Umbilical cord (tissue), 1 donor: ENCODE measurements at regions not wholly inside any gene's neighbourhood (a gene's known extent, or its start where the extent isn't known, plus 50 kb on each side); places are given as distances from the start of the nearest gene placed in this dataset.

Source experiments
- DNase-seq: peaks from one replicate; pipeline ENCODE4 v3.0.0-alpha.2; 2015; ENCODE audit warnings: low spot score

DNA sequence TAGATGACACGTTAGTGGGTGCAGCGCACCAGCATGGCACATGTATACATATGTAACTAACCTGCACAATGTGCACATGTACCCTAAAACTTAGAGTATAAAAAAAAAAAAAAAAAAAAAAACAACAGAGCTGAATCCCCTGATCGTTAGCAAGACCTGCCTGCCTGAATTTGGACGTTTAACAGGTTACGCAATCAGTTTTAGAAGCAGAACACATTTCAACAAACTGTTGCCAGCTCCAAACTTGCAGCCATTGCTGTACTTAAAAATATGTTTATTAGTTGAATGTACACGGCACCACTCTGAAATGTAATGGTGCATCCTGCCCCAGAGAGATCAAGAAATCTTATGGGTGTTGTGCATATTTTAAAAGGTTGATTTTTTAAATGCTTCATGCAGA, 680.0 kb downstream of the TLE4 start:
- DNase-seq, result no peak

DNA sequence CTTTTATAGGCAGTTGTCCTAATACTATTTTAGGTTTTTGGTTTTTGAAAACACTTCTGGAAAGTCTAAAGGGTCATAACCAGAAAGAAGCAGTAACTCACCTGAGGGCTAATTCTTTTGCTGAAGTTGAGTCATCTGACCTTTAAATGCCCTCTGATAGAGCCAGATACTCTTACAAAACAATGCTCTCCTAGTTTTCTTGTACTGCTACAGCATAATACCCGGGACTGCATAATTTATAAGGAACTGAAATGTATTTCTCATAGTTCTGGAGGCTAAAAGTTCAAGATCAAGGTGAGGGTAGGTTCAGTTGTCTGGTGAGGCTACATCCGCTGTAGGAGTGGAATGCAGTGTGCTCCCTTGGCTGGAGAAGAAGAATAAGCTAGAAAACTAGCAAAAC, 670.3 kb downstream of the TLE4 start:
- DNase-seq, result peak; percentile 11

DNA sequence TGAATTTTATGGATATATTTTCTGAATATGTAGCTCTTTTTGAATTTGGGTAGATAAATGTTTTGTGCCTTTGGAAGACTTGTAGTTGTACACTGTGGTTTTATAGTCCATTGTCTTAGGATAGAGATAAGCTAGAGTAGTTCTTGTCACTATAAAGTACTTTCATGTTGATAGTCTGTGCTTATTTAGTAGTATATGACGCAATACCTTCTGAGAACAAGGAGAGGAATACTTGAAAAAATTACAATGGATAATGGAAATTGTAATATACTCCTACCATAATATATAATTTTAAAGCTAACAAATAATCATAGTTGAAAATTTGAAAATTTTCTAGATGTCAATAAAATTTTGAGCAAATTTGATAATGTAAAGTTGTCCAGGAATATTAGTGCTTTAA, 664.0 kb downstream of the TLE4 start:
- DNase-seq, result no peak

DNA sequence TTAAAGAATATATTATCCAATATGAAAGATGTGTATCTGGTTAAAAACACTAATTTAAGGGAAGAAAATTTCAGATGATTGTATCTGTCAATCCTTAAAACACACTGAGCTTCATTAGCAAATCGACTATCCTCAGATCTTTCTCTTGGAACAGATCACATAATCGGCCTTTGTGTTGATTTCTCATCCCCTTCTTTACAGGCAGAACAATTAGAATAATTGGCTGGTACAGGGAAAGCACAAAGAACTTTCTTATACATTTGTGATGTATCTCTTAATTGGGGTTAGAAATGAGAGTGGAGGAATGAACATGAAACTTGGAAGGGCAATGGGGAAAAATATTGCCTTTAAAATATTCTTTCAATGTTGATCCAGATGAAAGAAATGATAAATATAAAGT, 662.1 kb downstream of the TLE4 start:
- DNase-seq, result no peak

DNA sequence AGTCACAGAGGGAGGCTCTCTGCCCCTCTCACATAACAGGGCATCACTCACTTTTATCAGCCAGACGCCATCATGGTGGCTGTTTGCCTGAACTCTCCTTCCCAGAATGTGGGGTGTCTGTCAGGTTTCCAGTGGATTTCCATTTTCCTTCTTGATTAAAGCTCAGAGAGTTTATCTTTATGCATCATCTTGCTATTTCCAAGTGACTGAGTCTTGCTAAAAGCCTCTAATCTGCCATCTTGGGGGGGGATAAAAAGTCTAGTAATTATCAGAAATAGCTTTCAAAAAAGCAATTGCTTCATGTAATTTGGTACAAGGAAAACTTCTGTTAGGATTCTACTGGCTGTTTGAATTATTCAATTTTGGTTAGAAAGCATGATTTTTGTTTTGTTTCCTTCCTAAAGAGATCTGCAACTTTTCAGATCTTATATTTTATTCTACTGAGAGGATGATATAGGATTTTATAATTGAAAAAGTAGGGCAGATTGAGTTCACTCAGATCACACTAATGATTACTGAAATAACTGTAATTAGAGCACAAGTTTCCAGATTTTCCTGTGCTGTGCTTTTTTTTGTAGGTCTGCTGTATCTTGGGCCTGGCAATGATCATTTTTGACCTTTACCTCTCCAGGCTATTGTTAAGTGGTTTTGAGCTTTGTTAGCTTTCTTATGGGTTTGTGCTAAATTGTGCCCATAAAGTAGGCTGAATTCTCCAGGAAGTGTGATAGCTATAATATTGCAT, 661.5 kb downstream of the TLE4 start:
- DNase-seq, result no peak

DNA sequence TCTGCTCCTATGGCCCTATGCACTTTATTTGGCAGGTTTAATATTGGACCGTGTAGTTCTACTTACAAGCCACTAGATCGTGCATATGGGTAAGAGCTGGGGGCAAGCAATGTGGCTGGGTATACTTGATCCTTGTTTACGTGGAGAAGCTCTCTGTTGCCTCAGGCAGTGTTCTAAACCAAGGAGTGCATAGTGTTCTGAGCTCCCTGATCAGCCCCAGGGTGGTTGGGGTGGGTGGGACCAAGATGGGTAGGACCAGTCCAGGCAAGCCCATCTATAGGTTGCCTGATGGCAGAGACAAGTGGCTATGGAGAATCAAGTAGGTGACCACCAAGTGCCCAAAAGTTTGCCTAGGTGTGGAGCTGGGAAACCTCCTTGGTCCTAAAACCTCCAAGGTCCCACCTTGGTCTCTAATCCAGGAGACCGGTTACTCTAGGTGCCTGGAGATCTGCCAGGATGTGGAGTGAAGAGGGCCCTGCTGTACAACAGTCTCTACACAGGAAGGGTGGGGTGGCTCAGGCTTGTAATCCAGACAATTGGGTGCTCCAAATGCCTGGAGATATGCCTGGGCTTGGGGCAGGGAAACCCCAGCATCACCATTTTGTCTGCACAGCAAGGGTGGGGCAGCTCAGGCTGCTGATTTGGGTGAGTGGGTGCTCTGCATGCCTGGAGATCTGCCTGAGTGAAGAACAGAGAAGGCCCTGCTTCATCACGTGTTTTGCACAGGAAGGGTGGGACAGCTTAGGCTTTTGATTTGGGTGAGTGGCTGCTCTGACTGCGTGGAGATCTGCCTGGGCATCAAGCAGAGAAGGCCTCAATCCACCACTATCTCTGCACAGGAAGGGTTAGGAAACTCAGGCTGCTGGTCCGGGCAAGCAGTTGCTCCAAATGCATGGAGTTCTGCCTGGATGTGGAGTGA, 659.8 kb downstream of the TLE4 start:
- DNase-seq, result no peak

DNA sequence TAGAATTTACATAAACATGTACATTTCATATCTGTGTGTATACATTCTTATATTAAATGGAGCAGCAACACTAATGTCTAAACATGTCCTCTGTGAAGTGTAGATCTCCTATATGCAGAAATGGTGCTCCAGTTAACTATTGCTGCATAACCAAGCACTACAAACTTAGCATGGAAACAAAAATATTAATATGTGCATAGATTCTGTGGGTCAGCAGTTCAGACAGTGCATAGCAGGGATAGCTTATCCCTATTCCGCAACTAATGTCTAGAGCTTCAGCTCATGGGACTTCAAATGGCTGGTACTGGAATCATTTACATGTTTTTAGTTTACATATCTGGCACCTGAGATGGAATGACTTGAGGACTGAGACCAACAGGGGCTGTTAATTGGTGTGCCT, 652.1 kb downstream of the TLE4 start:
- DNase-seq, result no peak

DNA sequence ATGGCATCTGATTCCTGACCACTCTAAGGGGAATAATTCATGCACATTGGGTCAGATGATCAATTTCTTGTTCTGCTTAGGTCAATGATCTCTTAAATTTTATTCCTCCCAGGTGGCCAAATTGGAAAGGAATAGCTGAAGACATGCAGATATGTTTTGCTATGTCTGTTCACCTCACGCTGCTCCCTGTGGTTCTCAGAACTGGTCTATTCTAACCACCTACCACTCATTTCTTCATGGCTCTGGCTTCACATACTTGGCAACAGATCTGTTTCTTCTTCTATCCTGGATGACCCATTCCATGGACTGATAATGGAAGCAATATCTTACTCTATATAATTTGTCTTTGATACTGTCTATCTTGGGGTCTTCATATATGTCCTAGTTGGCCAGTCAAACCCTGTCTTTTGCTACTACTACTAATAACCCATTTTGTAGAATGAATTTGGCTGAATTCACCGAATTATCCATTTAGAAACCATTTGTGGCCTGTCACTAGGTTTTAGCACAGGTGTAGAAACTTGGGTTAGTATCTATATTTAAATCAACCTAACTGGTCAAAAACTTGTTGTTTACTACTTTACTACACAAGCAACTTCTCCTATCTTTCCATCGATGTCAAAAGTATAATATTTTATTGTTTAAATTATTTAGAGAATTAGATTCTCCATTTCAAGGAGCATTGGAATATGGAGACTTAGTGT, 650.9 kb downstream of the TLE4 start:
- DNase-seq, result no peak

DNA sequence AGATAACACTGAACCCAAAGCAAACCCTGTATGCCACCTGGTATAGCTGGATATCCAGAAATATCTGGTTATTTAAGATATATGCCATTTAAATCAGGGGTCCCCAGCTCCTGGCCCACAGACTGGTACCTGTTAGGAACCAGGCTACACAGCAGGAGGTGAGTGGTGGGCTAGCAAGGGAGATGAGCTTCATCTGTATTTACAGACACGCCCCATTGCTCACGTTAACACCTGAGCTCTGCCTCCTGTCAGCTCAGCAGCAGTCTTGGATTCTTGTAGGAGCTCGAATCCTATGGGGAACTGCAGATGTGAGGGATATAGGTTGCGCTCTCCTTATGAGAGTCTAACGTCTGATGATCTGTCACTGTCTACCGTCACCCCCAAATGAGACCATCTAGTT, 646.6 kb downstream of the TLE4 start:
- DNase-seq, result no peak

DNA sequence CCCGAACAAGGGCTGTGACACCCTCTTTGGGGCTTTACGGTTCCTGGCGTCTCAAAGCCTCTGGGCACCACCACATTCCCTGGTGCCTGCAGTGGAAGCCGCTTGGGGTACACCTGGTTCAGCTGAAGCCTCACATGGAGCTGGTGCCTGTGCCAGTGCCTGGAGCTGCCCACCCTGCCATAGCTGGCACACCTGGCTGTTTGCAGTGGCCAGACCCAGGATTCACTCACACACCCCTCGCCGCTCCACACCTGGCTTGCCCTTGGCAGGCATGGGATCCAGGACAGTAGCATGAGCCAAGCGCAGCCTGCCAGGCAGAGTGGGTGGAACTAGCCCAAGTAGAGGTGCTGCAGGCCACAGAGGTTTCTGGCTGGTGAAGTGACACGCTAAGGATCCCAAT, 641.8 kb downstream of the TLE4 start:
- DNase-seq, result no peak

DNA sequence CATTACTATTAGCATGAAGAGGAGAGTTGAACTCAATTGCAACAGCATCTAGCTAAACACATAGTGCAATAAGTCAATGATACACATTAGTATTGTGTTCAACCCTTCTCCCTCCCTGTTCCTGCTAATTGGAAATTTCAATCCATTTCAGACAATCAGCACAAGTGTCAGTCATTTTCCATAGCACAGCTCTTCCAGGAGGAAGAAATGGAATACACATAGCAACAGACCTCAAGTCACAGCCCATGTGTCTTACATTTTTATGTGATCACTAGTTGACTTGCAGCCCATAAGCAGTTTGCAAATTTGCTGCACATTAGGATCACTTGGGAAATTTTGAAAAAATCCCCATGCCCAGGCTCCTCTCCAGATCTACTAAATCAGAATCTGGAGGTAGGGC, 636.9 kb downstream of the TLE4 start:
- DNase-seq, result no peak

DNA sequence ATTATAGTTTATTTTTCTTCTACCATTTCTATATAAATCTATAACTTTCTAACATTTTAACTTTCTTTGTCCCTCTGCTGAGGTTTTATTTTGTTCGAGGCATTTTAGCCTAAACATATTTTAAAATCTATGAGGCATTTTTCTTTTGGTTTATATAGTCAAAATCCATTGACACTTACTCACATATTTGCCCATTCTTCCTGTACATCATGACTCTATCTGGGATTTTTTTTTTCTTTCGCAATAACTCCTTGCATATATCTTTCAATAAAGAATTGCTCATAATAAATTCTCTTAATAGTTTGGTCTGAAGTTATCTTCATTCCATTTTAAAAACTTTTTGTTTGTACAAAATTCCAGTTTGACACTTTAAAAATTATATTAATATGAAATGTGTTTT, 632.3 kb downstream of the TLE4 start:
- DNase-seq, result no peak

DNA sequence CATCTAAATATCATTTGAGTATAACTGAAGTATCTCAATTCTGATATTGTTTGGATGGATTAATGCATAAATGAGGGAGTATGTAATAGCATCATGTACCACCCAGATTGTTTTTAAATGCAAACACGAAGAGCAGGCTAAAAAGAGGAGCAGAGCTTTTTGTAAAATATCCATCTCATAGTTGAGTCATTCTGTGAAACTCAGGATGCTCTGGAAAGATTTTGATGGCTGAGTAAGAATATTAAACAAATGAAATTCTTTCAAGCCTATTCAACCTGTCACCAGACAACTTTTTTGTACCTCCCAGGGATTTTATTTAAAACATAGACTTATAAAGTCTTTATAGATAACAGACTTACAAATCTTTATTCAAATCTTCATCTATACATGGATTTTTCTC, 625.9 kb downstream of the TLE4 start:
- no peak for DNase-seq

DNA sequence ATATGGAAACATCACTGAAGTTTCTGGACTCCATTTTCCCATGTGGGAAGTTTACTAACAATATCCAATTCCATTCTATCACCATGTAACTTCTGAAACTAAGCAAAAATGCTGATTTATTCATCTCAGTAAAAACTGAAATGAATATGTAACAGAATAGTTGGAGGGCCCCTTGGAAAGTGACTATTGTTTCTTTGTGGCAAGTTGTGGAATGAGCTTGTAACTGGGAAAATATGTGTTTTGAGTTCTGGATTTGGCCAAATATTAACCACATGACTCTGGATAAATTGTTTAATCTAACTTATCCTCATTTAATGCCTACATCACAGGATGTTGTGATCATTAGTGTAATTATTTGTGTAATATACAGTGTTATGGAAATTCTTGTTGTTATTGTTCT, 619.3 kb downstream of the TLE4 start:
- DNase-seq, result no peak

DNA sequence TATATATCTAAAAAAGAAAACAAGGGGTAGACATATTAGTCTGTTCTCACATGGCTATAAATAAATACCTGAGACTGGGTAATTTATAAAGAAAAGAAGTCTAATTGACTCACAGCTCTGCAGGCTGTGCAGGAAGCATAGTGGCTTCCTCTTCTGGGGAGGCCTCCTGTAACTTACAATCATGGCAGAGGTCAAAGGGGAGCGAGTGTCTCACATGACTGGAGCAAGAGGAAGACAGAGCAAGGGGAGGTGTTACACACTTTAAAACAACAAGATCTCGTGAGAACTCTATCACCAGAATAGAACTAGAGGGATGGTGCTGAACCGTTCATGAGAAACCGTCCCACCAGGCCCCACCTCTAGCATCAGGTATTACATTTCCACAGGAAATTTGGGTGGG, 616.8 kb downstream of the TLE4 start:
- DNase-seq, result no peak

DNA sequence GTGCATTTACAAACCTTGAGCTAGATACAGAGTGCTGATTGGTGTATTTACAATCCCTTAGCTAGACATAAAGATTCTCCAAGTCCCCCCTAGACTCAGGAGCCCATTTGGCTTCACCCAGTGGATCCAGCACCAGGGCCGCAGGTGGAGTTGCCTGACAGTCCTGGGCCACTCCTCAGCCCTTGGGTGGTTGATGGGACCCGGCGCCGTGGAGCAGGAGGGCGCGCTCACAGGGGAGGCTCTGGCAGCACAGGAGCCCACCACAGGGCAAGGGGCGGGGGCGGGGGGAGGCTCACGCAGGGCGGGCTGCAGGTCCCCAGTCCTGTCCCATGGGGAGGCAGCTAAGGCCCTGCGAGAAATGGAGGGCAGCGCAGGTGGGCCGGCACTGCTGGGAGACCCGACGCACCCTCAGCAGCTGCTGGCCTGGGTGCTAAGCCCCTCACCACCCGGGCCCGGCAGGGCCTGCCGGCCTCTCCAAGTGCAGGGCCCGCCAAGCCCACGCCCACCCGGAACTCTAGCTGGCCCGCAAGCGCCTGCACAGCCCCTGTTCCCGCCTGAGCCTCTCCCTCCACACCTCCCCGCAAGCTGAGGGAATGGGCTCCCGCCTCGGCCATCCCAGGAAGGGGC, 613.5 kb downstream of the TLE4 start:
- no peak for DNase-seq

DNA sequence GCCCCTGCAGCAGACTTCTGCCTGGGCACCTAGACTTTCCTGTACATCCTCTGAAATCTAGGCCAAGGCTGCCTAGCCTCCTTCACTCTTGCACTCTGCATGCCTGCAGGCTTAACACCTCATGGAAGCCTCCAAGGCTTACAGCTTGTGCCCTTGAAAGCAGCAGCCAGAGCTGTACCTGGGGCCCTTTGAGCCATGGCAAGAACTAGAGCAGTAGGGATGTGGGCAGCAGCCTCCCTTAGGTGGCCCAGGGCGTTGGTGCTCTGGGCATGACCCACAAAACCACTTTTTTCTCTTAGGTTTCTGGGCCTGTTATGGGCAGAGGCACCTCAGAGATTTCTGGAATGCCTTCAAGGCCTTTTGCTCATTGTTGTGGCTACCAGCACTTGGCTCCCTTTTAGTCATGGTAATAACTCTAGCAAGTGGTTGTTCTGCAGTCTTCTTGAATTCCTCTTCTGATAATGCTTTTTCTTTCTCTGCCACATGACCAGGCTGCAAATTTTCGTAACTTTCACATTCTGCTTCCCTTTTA, 606.2 kb downstream of the TLE4 start:
- DNase-seq, result no peak

DNA sequence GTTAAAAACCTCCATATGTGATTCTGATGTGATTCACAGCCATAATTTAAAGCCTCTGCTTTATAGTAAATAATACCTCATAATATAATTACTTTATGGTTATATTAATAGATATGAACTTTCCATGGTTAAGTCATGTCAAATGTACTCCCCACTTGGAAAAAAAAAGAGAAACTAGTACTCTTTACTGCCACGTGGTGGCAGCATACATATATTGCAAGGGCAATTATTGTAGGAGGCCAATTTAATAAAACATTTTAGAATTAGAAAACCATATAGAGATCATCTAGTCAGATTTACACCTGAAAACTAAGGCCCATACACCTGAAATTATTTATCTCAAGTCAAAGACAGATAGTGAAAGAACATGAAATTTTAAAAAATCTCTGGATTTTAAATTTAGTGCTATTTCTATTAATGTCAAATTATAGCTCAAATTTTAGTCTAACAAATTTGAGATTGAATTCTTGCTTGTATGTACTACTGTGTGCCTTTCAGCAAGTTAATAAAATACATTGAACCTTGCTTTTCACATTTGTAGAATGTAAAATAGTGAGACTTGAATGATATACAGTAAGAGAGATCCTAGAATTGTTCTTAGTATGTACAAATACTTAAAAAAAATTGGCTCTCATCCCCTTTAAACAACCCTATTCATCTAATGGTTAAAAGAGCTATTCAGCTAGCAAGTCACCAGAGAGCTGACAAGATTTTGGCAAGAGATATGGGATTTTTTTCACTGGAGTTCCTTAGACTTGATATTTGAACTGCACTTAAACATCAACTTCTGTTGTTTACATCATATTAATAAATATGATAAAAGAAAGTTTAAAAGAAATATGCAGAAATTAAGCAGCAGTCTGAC, 603.8 kb downstream of the TLE4 start:
- peak; percentile 50 for DNase-seq

DNA sequence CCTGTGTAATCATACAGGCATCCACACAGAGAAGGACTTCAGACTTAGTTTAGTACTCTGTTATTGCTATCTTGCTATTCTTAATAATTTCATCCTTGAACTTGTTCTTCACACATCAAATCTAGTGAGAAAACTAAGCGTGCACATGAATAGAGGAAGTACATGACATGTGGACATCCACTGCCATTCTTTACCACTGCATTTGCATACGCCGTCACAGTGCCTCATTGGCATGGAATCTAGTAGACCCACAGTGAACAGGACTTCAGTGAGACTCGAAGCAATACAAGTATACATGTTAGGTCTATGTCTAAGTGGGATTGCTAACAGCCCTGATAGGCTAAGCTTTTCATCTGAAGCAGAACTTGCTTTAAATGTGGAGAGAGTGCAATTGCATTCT, 592.1 kb downstream of the TLE4 start:
- no peak for DNase-seq

DNA sequence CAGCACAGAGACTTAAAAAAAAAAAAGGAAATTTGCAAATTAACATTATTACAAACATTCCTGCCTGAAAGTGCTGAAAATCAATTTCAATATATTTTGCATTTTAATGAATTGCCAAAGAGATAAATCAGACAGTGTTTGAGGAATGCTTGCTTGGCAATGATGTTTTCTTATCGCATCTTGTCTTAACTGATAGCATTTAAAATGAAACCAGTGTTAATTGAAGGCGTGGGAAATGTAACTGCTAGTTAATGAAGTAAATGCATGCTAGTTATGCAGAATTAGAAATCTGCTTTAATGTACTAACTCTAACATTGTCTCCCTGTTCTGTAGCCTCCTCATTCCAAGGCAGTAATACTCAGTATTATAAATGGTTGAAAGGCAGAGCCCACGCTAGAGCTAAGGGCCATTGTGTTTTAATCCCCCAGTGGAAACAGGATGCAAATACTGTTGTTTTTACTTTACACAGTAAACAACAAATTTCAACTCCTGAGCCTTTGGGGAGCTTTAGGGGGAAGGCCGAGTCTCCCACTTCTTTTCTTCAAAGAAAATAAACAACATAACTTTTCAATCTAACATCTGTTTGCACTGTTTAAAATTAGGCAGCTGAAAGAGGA, 586.9 kb downstream of the TLE4 start:
- DNase-seq, result no peak
